GM21390 (cell line): ENCODE measurements at regions not wholly inside any gene's neighbourhood (a gene's known extent, or its start where the extent isn't known, plus 50 kb on each side); places are given as distances from the start of the nearest gene placed in this dataset.

Experiments
- ATAC-seq: cut with Tn5 transposase; IDR thresholded peaks from one replicate; pipeline ENCODE4 v1.9.1; 2021; ENCODE audit not compliant: unreplicated experiment

DNA sequence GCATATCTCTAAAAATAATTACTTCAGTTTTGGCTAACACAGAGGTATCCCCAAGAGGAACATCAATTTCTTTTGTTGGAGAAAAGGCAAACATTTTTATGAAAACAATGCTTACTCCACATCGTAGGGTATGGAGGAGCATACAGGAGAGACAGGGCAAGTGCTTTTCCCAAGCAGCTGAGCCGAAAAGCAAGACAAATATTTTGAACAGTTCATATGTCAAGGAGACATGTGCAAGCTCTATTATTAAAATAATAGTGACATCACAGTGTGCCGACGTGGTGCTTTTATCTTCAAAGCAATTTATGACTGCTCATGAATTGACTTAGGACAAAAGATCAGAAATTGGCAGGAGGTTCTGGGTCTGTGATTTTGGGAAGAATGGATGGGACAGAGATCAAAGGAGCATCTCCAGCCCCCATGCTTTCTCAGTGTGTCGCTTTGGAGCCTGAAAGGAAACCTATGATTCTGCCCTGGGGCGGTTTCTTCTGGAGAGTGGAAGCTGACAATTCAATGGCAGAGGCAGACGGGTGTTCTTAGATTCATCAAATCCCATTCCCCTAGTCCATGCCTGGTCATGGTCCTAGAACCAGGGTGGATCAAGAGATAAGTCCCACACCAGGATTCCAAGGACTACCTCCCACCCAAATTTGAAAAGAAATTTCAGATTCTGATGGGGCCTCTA is 97.1 kb downstream of the JCAD start:
- no peak for ATAC-seq

DNA sequence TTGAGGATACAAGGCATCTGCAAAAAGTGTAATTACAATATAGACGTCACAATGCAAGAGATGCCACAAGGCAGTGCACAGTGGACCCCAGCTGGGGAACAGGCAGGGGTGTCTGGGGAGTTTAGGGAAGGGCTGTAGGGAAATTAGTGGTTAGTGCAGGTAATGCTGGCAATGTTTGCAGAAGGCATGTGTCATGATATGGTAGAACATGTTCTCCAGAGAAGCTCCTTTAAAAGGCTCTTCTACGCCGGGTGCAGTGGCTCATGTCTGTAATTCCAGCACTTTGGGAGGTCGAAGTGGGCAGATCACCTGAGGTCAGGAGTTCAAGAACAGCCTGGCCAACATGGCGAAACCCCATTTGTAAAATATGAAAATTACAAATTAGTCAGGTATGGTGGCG is 98.0 kb downstream of the JCAD start:
- ATAC-seq, result no peak

DNA sequence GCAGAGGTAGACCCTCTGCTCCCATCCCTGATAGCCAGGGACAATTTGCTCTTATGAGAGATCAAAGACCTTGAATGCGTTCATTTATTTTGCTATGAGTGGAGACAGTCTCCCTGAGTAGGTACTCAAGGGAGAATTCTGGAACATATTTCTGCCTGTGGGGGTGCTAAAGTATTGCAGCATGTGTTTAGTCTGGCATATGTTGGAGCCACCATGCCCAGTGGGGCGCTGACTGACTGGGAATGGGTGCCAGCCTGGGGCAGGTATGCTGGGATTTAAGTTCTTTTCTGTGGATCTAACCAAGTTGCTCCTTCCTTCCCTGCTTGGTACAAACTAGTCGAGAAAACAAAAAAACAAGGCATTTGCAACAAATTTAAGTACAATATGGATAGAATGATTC is 99.1 kb downstream of the JCAD start:
- ATAC-seq, result no peak

- no peak for ATAC-seq
These were observed 99.8 kb downstream of the JCAD start for GRCh38 chr10:29959586-29959985.

GRCh38 chr10:29958440-29958839 is 100.9 kb downstream of the JCAD start:
- ATAC-seq, result no peak

- no peak for ATAC-seq
These were observed 101.5 kb downstream of the JCAD start for GRCh38 chr10:29957907-29958331.

DNA sequence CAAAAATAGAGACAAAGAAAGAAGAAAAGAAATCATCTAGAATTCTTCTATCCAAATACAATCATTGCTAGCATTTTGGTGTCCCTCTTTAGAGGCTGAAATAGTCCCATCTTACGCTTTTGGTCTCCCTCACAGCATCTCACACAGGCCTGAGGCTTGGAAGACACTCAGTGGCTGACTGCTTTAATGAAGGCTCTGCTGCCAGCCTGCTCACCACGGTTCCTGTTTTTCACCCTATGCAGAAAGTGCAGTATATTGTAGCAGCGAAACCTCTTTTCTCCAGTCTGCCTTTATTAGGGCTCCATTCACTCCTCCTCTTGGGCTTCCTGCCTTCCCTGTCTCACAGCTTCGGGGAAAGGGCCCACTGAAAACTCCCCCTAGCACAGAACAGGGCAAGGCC is 102.2 kb downstream of the JCAD start:
- no peak for ATAC-seq

- no peak for ATAC-seq
These were observed 103.0 kb downstream of the JCAD start for GRCh38 chr10:29956335-29956924.

DNA sequence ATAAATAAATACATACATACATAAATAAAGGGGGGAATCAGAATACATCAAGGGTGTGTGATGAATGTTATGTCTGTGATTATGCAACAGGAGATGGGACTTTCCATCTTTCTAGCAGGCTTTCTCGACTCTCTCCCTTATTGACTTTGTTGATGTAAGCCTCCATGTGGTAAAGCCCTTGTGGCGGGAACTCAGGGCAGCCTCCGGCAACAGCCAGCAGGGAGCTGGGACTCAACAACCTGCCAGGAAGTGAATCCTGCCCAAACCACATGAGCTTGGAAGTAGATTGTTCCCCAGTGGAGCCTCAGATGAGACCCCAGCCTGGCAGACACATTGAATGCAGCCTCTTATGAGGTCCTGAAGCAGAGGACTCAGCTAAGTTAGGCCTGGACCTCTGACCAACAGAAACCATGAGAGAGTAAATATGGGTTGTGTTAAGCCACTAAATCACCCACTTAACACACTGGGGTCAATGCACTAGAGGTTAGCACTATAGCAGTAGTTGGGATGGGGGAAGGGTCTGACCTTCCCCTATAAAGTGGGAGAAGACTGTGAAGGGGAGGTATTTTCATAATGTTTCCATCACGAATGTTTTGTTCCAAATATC is 104.0 kb downstream of the JCAD start:
- ATAC-seq, result no peak

GRCh38 chr10:29951441-29951931 is 107.9 kb downstream of the JCAD start:
- no peak for ATAC-seq

GRCh38 chr10:29950391-29950790 is 109.0 kb downstream of the JCAD start:
- no peak for ATAC-seq

- no peak for ATAC-seq
These were observed 109.9 kb downstream of the JCAD start for GRCh38 chr10:29949411-29950011.

GRCh38 chr10:29948881-29949355 is 110.5 kb downstream of the JCAD start:
- no peak for ATAC-seq

DNA sequence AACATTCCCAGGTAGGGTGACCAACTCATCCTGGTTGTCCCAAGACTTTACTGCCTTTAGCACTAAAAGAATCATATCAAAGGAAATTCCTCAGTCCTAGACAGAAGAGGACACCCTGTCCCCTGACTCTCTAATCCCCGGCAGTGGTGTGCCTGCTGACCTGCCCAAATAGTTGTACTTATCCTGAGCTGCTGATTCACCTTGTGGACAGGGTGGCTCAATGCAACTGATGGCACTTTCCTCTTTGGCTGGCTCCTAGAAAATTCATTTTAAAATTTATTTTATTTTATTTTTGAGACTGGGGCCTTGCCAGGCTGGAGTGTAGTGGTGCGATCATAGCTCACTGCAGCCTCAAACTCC is 111.7 kb downstream of the JCAD start:
- ATAC-seq, result no peak

- no peak for ATAC-seq
These were observed 112.3 kb downstream of the JCAD start for GRCh38 chr10:29946953-29947700.

DNA sequence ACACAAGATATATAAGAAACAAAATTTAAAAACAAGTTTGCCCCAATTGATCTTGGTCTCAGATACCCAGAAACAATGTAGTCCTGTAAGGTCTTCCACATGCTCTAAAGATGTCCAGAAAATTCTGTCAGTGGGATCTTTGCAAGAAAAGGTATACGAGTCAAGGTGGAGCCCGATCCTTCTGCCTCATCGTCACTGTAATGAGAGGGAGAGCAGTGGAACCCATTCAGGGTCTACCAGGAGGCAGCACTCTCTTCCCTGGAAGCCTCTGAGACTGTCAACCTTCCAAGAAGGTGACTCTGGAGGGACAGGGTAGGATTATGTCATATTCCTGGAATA is 112.8 kb downstream of the JCAD start:
- no peak for ATAC-seq

- ATAC-seq, result no peak
These were observed 117.9 kb downstream of the JCAD start for GRCh38 chr10:29941476-29941875.

DNA sequence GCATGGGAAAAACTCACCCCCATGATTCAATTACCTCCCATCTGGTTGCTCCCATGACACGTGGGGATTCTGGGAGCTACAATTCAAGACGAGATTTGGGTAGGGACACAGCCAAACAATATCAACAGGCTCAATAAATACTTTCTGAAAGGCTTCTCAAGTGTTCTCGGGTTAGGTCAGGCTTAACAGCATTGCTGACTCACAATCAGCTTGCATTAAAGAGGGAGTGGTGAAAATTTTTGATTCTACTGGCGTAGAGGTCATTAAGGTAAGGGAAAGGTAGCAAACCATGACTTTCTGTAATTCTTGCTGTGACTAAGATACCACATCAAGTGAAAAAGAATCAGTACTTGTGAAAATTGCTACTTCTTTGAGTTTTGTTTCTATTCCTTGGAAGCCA is 126.4 kb downstream of the JCAD start:
- ATAC-seq, result no peak

DNA sequence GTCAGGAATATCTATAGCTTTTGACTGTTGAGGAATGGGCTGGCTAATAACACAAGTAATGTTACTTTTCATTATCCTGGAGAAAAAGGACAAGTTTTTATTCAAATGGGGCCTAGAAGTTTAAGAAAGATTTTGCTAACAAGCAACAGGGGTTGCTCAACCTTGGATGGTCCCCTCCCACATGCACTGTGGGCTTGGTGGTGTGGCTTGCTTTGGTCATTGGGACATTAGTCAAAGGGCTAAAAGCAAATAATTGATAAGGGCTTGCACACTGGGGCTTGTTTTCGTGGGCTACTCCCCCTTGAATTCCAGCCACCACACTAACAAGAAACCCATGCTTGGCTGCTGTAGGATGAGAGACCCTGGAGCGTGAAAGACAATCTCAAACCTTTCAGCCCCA is 127.6 kb downstream of the JCAD start:
- ATAC-seq, result no peak

DNA sequence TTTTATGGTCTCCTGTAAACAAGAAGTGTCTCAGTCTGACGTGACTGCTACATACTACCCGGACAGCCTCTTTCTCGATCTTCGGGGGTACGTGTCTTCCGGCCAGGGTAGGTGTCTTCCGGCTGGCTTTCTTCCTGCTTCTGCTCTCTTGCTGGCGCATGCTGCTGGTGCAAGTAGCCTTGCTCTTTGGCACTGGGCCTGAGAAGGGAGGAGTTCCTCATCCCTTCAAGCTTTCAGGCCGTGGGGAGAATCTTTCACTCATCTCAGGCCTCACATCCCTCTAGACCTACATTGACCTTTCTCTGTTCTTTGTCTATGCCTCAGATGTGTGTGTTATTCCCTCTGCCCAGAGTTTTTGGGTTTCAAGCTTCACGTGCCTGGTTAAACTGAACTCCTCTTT is 130.4 kb downstream of the JCAD start:
- ATAC-seq, result no peak

- no peak for ATAC-seq
These were observed 132.7 kb downstream of the JCAD start for GRCh38 chr10:29926693-29927048.
